HG02938 (cell line): ENCODE measurements at regions not wholly inside any gene's neighbourhood (a gene's known extent, or its start where the extent isn't known, plus 50 kb on each side); places are given as distances from the start of the nearest gene placed in this dataset.

ENCODE experiments used
- ATAC-seq: cut with Tn5 transposase; IDR thresholded peaks from one replicate; pipeline ENCODE4 v1.9.1; 2021; ENCODE audit warnings: mild to moderate bottlenecking, moderate library complexity; ENCODE audit not compliant: unreplicated experiment

GRCh38 chr1:198032668-198033067 is 115.5 kb downstream of the LHX9 start:
- ATAC-seq: no peak

- ATAC-seq: no peak
These were observed 115.9 kb upstream of the NEK7 start for GRCh38 chr1:198040880-198041279.

GRCh38 chr1:198042168-198042567 is 114.6 kb upstream of the NEK7 start:
- ATAC-seq: no peak

GRCh38 chr1:198047913-198048312 is 108.9 kb upstream of the NEK7 start:
- ATAC-seq: no peak

- no peak for ATAC-seq
These were observed 102.3 kb upstream of the NEK7 start for GRCh38 chr1:198054510-198054909.

GRCh38 chr1:198056255-198056654 is 100.5 kb upstream of the NEK7 start:
- ATAC-seq: peak; percentile 74

GRCh38 chr1:198064181-198064580 is 92.6 kb upstream of the NEK7 start:
- no peak for ATAC-seq

GRCh38 chr1:198068285-198068684 is 88.5 kb upstream of the NEK7 start:
- ATAC-seq: no peak

GRCh38 chr1:198072177-198072576 is 84.6 kb upstream of the NEK7 start:
- no peak for ATAC-seq

- no peak for ATAC-seq
These were observed 81.5 kb upstream of the NEK7 start for GRCh38 chr1:198075296-198075695.

GRCh38 chr1:198079432-198079951 is 77.3 kb upstream of the NEK7 start:
- no peak for ATAC-seq

- ATAC-seq: no peak
These were observed 74.2 kb upstream of the NEK7 start for GRCh38 chr1:198082576-198082975.

- no peak for ATAC-seq
These were observed 73.2 kb upstream of the NEK7 start for GRCh38 chr1:198083549-198083948.

- ATAC-seq: no peak
These were observed 72.4 kb upstream of the NEK7 start for GRCh38 chr1:198084241-198084908.

- no peak for ATAC-seq
These were observed 70.6 kb upstream of the NEK7 start for GRCh38 chr1:198086051-198086745.

- no peak for ATAC-seq
These were observed 69.0 kb upstream of the NEK7 start for GRCh38 chr1:198087831-198088230.

GRCh38 chr1:198088360-198089071 is 68.3 kb upstream of the NEK7 start:
- ATAC-seq: no peak

GRCh38 chr1:198096390-198096789 is 60.4 kb upstream of the NEK7 start:
- ATAC-seq: no peak

- ATAC-seq: no peak
These were observed 57.0 kb upstream of the NEK7 start for GRCh38 chr1:198099755-198100154.

- no peak for ATAC-seq
These were observed 54.9 kb upstream of the NEK7 start for GRCh38 chr1:198101716-198102453.

GRCh38 chr1:198102454-198102827 is 54.4 kb upstream of the NEK7 start:
- ATAC-seq: no peak
